HFFc6 (cell line): ENCODE measurements at regions not wholly inside any gene's neighbourhood (a gene's known extent, or its start where the extent isn't known, plus 50 kb on each side); places are given as distances from the start of the nearest gene placed in this dataset.

Source experiments
- DNase-seq: peaks from one replicate; pipeline ENCODE4 v3.0.0-alpha.2; 2018
- H3K27ac Mint-ChIP-seq: 2 replicates; pipeline ENCODE4 v1.8.0; 2020; ENCODE audit warnings: mild to moderate bottlenecking, mixed read lengths
- H3K27me3 Mint-ChIP-seq: 2 replicates; pipeline ENCODE4 v1.8.0; 2021; ENCODE audit warnings: mild to moderate bottlenecking, moderate library complexity, mixed read lengths; ENCODE audit not compliant: insufficient read depth
- H3K36me3 Mint-ChIP-seq: 2 replicates; pipeline ENCODE4 v1.8.0; 2021; ENCODE audit warnings: low read depth, mixed read lengths
- H3K4me1 Mint-ChIP-seq: 2 replicates; pipeline ENCODE4 v1.8.0; 2020; ENCODE audit warnings: low read depth, mixed read lengths
- H3K4me3 Mint-ChIP-seq: 2 replicates; pipeline ENCODE4 v1.8.0; 2020; ENCODE audit warnings: mild to moderate bottlenecking, moderate library complexity, mixed read lengths
- H3K9me3 Mint-ChIP-seq: 2 replicates; pipeline ENCODE4 v1.8.0; 2020; ENCODE audit warnings: mild to moderate bottlenecking, mixed read lengths
- TF ChIP-seq, protein P1 (sequence below): fragments of 200-600 bp; sonication (generic); IDR thresholded peaks from 2 replicates; pipeline ENCODE4 v1.5.0; 2021; ENCODE audit warnings: antibody characterized with exemption, mild to moderate bottlenecking

DNA sequence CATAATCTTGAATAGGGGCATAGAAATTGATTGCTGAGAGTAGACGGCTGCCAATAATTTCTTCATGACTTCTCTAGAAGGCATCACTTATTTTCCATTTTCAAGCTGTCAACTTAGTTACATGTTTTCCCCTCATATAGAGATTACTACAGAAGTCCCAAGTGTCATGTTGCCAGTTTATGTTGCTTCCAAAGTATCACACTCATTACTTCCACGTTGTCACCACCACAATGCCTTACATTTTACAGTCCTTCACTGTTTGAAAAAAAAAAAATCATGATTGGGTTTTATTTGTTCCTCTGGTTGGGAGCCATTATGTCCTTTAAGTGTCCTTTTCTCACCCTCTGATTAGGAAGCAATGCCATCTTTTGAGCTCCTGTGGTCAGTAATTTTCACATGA is 2144.6 kb upstream of the ACO1 start:
- TF ChIP-seq, protein P1, sequence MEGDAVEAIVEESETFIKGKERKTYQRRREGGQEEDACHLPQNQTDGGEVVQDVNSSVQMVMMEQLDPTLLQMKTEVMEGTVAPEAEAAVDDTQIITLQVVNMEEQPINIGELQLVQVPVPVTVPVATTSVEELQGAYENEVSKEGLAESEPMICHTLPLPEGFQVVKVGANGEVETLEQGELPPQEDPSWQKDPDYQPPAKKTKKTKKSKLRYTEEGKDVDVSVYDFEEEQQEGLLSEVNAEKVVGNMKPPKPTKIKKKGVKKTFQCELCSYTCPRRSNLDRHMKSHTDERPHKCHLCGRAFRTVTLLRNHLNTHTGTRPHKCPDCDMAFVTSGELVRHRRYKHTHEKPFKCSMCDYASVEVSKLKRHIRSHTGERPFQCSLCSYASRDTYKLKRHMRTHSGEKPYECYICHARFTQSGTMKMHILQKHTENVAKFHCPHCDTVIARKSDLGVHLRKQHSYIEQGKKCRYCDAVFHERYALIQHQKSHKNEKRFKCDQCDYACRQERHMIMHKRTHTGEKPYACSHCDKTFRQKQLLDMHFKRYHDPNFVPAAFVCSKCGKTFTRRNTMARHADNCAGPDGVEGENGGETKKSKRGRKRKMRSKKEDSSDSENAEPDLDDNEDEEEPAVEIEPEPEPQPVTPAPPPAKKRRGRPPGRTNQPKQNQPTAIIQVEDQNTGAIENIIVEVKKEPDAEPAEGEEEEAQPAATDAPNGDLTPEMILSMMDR: no peak
- peaks cover 9% of the 10 kb centered on the region for H3K9me3 Mint-ChIP-seq
- H3K4me1 Mint-ChIP-seq: no peaks in the 10 kb centered on the region
- H3K36me3 Mint-ChIP-seq: no peaks in the 10 kb centered on the region
- H3K27me3 Mint-ChIP-seq: no peaks in the 10 kb centered on the region; the same call in 1 of the 2 replicates
- no peak overlapping the region for H3K4me3 Mint-ChIP-seq
- DNase-seq: no peak
- H3K27ac Mint-ChIP-seq: no peak overlapping the region

DNA sequence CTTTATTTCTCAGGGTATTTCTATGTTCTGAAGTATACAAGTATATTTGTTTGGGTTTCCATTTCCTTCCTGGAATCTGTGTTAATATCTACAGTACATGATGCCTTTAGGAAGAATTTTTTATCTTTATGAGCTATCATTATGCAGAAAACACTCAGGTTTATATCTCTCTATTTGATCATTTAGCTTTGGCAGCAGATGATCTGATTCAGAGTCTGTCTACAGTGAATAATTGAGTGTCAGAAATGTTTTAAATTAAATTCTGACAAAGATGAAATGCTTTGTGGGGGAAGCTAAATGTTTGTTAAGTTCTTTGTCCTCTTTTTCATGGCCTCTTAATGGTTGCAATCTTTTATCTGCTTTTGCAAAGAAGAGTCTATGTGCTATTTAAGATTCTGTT is 2141.0 kb upstream of the ACO1 start:
- no peaks in the 10 kb centered on the region for H3K27me3 Mint-ChIP-seq
- H3K36me3 Mint-ChIP-seq: no peaks in the 10 kb centered on the region
- no peak overlapping the region for H3K27ac Mint-ChIP-seq
- TF ChIP-seq, protein P1: no peak
- peaks cover 9% of the 10 kb centered on the region for H3K9me3 Mint-ChIP-seq
- no peak for DNase-seq
- no peak overlapping the region for H3K4me3 Mint-ChIP-seq
- no peaks in the 10 kb centered on the region for H3K4me1 Mint-ChIP-seq

DNA sequence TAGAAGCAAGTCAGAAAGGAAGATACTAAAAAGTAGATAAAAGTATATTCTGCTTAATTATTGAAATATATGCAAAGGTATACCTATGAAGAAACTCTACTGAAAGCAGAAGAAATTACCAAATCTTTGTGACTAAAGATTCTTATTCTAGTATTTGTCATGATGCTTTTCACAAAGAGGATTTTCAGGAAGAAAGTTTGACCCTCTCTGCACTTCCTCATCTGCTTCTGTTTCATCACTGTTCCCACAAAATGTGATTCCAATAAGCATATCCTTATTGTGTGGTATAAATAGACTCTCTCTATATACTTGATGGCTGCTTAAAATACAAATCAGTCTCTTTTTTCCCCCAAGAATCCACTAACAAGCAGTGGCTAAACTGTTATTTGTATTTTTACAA is 2139.6 kb upstream of the ACO1 start:
- H3K27me3 Mint-ChIP-seq: no peaks in the 10 kb centered on the region
- no peak overlapping the region for H3K27ac Mint-ChIP-seq
- DNase-seq: no peak
- H3K4me1 Mint-ChIP-seq: no peaks in the 10 kb centered on the region
- H3K4me3 Mint-ChIP-seq: no peak overlapping the region
- peaks cover 9% of the 10 kb centered on the region for H3K9me3 Mint-ChIP-seq
- TF ChIP-seq, protein P1: no peak
- no peaks in the 10 kb centered on the region for H3K36me3 Mint-ChIP-seq

DNA sequence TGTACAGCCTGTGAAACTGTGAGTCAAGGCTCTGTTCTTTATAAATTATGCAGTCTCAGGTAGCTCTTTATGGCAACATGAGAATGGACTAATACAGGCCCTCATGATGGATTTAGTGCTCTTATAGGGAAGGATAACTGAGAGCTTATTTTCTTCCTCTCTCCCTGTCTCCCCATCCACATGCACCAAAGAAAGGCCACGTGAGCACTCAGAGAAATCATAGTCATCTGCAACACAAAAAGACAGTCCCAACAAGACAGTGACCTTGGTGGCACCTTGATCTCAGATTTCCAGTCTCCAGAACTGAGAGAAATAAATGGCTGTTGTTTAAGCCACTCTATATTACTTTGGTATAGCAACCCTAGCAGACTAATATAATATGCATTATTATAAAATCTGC is 2133.6 kb upstream of the ACO1 start:
- Mint-ChIP-seq H3K4me3 (no peak overlapping the region), H3K4me1 (no peaks in the 10 kb centered on the region), H3K36me3 (no peaks in the 10 kb centered on the region), H3K27me3 (no peaks in the 10 kb centered on the region), H3K27ac (no peak overlapping the region), H3K9me3 (no peaks in the 10 kb centered on the region)
- TF ChIP-seq, protein P1: no peak
- no peak for DNase-seq

DNA sequence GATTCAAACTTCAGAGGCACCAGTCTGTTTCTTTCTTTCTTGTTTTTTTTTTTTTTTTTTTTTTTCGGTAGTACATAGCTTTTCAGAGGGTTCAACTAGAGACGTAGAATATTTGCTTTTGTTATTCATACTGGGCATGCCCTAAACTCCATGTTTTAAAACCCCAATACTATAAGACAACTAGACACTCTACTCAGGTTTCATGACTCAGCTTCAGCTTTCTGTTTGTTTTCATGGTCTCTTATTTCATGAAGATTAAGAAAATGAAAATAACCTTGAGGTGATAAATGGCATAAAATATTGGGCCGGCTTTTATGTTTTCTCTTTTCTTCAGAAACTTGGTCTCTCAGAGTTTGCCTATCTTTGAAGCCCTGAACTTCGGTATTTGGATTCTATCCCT is 2126.3 kb upstream of the ACO1 start:
- no peak overlapping the region for H3K27ac Mint-ChIP-seq
- no peaks in the 10 kb centered on the region for H3K27me3 Mint-ChIP-seq
- peaks cover 11% of the 10 kb centered on the region for H3K9me3 Mint-ChIP-seq
- TF ChIP-seq, protein P1: no peak
- no peaks in the 10 kb centered on the region for H3K4me1 Mint-ChIP-seq
- H3K4me3 Mint-ChIP-seq: no peak overlapping the region
- H3K36me3 Mint-ChIP-seq: no peaks in the 10 kb centered on the region
- DNase-seq: no peak

DNA sequence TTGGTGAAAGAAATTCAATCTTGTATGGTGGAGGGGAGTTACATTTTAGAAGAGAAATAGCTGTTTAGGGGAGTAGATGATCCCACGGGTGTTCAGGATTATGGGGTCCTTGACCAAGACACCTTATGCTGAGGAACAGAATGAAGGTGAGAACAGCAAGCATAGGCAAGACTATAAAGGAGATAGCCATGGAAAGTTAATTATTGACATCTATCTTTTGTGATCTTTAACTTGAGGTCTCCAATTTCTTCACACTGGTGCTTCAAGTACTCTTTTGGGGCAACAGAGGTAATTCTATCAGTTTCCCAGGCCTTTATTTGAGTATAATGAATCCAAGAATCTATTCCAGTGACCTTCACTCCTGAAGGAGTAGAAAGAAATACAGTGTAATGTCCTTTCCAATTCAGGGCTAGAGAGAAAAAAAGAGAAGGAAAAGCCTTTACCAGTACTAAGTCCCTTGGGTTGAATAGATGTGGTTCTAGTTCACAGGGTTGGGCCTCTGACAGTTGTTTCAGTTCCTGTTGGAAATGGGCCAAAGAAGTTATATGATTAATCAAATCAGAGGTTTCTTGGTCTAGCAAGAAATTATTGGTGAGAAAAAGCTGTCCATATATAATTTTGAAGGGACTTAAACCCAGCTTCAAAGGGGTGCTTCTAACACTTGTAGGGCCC is 2104.1 kb upstream of the ACO1 start:
- Mint-ChIP-seq H3K27me3 (no peaks in the 10 kb centered on the region), H3K27ac (no peak overlapping the region), H3K36me3 (no peaks in the 10 kb centered on the region; the same call in 1 of the 2 replicates), H3K4me3 (no peak overlapping the region), H3K4me1 (no peaks in the 10 kb centered on the region), H3K9me3 (peaks cover 15% of the 10 kb centered on the region)
- TF ChIP-seq, protein P1: no peak
- DNase-seq: no peak
